ENCODE measurements at regions not wholly inside any gene's neighbourhood (a gene's known extent, or its start where the extent isn't known, plus 50 kb on each side); places are given as distances from the start of the nearest gene placed in this dataset.

DNA sequence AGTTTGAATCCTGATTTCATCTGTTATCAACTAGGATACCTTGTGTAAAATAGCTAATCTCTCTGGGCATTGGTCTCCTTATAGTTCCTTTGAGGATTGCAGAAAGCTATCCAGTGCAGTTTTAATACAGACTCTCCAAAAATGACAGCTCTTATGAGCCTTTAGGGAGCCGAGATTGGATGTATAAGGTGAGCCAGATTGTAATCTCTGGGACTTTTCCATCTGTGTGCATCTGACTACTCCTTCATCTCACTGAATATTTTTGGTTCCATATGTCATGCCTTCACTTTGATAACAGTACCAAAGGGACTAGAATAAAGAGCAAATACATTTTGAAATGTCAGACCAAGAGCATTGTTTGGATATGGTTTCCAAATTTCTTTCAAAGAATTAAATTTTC is 367.2 kb downstream of the TMEM232 start:
- Histone ChIP-seq H3K4me3 (ENCODE audit: low read length) (no peak overlapping the region), H3K9me3 (ENCODE audit: insufficient read depth, low read depth, low read length) (no peaks in the 10 kb centered on the region), H3K27me3 (ENCODE audit: insufficient read depth, low read length) (no peaks in the 10 kb centered on the region)

DNA sequence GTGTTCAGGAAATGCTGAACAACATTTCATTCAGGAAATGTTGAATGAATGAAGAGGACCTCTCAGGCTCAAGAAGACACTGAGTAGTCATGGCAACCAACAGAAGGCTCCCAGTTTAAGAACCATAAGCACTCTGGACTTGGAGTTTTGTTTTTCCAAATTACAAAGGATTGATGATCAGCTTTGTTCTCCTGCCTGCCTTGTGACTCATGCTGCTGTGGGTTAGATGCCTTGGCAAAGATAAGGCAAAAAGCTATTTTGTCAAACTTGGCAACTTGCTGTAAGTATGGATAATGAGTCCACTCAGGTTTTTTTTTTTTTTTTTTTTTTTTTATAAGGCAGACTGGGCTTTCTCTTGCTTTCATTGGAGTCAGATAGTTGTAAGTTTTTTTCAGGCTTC is 365.0 kb downstream of the TMEM232 start:
- Histone ChIP-seq H3K9ac (ENCODE audit: low read depth, low read length) (no peak overlapping the region), H3K4me1 (ENCODE audit: insufficient read depth, low read length) (peaks cover 5% of the 10 kb centered on the region; the same call in 1 of the 2 replicates), H3K36me3 (ENCODE audit: insufficient read depth, low read depth, low read length) (no peaks in the 10 kb centered on the region), H3K27ac (ENCODE audit: low read length) (no peak overlapping the region), H3K4me3 (ENCODE audit: low read length) (no peak overlapping the region), H3K27me3 (ENCODE audit: insufficient read depth, low read length) (no peaks in the 10 kb centered on the region), H3K9me3 (ENCODE audit: insufficient read depth, low read depth, low read length) (no peaks in the 10 kb centered on the region)

More for the DNA sequence above, 367.2 kb downstream of the TMEM232 start:
- Histone ChIP-seq H3K9ac (ENCODE audit: low read depth, low read length) (no peak overlapping the region), H3K4me1 (ENCODE audit: insufficient read depth, low read length) (peaks cover 5% of the 10 kb centered on the region; the same call in 1 of the 2 replicates), H3K36me3 (ENCODE audit: insufficient read depth, low read depth, low read length) (no peaks in the 10 kb centered on the region), H3K27ac (ENCODE audit: low read length) (no peak overlapping the region)

DNA sequence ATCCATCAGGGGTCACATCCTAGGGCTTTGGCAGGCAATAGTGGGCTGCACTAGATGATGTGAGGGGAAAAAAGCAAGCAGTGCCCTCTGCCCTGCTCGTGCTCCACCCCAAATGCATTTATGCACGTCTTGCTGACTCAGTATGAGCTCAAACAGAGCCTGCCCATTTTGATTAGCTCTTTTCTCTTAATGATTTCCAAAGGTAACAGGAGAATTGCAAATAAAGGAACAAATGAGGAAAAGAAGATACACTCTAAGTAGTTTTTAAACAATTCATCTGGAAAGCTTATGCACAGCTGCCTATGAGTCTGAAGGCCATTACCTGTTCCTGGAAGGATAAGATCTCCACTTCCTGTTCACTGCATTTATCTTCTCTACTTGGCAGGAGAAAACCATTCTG is 364.2 kb downstream of the TMEM232 start:
- no peaks in the 10 kb centered on the region for H3K36me3 ChIP-seq (ENCODE audit: insufficient read depth, low read depth, low read length)
- H3K27me3 ChIP-seq (ENCODE audit: insufficient read depth, low read length) = no peaks in the 10 kb centered on the region
- H3K9ac ChIP-seq (ENCODE audit: low read depth, low read length) = no peak overlapping the region
- no peak overlapping the region for H3K27ac ChIP-seq (ENCODE audit: low read length)
- no peaks in the 10 kb centered on the region for H3K9me3 ChIP-seq (ENCODE audit: insufficient read depth, low read depth, low read length)
- H3K4me3 ChIP-seq (ENCODE audit: low read length) = no peak overlapping the region
- peaks cover 5% of the 10 kb centered on the region; the same call in 1 of the 2 replicates for H3K4me1 ChIP-seq (ENCODE audit: insufficient read depth, low read length)

- H3K36me3 ChIP-seq (ENCODE audit: insufficient read depth, low read depth, low read length) = no peaks in the 10 kb centered on the region
- H3K27ac ChIP-seq (ENCODE audit: low read length) = no peak overlapping the region
- H3K9me3 ChIP-seq (ENCODE audit: insufficient read depth, low read depth, low read length) = no peaks in the 10 kb centered on the region
- no peaks in the 10 kb centered on the region for H3K27me3 ChIP-seq (ENCODE audit: insufficient read depth, low read length)
- no peaks in the 10 kb centered on the region for H3K4me1 ChIP-seq (ENCODE audit: insufficient read depth, low read length)
- no peak overlapping the region for H3K9ac ChIP-seq (ENCODE audit: low read depth, low read length)
- no peak overlapping the region for H3K4me3 ChIP-seq (ENCODE audit: low read length)
These were observed 359.8 kb downstream of the TMEM232 start for GRCh38 chr5:110366716-110367115.

Measured in iPS-20b (cell line).